GM19023 (cell line): ENCODE measurements at regions not wholly inside any gene's neighbourhood (a gene's known extent, or its start where the extent isn't known, plus 50 kb on each side); places are given as distances from the start of the nearest gene placed in this dataset.
"Not testable (repeated sequence)": the region's sequence is repeated elsewhere in the genome, so short reads cannot be mapped to it uniquely, and the experiment has no call there.

ENCODE experiments used
- ATAC-seq: cut with Tn5 transposase; IDR thresholded peaks from one replicate; pipeline ENCODE4 v1.9.1; 2021; ENCODE audit warnings: mild to moderate bottlenecking, moderate library complexity; ENCODE audit not compliant: unreplicated experiment

DNA sequence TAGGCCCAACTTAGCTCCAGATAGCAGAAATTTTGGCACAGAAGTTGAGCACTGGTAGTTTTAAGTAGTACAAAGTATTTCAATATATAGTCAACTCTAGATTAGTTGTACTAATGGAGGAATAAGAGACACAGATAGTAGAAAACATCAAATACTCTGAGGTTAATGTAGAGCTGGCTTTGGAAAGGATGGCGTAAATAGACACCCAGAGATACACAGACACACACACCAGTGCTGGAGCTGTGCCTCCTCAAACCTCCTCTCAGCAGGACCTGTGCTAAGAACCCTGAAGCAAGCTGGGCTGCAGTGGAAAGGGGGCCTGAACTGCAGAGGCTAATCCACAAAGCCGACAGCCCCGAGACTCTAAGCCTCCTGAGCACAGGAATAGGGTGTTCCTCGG is 67.0 kb upstream of the EDEM3 start:
- ATAC-seq: no peak

DNA sequence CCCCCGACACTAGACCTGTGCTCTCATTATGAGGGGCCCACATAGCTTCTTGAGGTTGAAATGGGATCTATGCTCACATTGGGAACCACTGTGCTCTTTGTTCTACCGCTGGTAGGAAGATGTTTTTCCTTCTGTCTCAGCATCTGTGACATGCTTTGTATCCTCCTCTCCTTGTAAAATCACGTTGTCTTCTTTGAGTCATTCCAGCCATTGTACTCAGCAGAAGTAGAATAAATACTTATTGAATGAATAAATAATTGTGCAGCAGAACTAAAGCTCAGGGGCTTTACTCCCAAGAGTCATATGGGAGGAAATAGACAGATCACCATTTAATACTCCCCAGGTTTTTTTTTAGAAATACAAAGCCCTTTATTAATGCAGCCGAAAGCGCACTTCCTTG is 66.3 kb upstream of the EDEM3 start:
- ATAC-seq: no peak

DNA sequence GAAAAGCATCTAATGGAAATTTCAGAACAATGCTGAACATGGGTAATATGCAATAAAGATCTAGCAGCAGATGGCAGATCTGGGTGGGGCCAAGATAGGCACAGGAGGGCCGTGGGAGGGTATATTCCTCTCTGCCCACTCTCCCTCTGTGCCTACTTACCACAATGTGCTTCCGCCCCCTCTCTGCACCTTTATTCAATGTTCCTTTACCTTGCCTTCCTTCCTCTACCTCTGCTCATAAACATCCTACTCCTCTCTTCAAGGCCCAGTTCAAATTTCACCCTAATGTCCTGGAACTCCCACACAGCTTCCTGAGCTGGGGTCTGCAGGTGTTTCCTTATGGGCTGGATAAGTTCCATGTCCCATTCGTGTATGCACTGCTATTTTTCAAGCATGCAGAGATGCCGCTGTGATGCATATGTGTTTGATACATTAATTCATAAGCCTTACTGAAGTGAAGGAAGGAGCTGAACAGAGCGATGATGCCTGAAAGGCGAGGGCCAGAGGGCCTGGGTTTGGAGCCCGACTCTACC is 65.6 kb upstream of the EDEM3 start:
- no peak for ATAC-seq

DNA sequence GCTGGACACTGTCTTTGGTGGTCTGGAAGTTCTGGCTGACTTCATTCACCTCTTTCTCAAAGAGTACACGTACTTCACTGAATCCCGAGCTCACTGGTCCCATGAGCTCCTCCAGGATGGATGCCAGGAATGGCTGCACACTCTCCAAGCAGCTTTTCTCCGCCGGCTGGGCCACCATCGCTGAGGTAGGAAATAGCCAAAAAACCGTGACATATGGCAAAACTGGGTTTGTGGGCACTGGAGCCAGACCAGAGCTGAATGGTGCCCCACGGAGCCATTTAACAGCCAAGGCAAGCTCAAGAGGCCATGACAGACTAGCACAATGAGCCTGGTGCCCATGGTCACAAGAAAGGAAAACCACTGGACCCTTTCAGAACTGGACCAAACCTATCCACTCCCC is 64.0 kb upstream of the EDEM3 start:
- ATAC-seq: no peak

DNA sequence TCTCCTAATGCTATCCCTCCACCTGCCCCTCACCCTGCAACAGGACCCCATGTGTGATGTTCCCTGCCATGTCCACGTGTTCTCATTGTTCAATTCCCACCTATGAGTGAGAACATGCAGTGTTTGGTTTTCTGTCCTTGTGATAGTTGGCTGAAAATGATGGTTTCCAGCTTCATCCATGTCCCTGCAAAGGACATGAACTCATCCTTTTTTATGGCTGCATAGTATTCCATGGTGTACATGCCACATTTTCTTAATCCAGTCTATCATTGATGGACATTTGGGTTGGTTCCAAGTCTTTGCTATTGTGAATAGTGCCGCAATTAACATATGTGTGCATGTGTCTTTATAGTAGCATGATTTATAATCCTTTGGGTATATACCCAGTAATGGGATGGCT is 62.3 kb upstream of the EDEM3 start:
- not testable (repeated sequence) for ATAC-seq

DNA sequence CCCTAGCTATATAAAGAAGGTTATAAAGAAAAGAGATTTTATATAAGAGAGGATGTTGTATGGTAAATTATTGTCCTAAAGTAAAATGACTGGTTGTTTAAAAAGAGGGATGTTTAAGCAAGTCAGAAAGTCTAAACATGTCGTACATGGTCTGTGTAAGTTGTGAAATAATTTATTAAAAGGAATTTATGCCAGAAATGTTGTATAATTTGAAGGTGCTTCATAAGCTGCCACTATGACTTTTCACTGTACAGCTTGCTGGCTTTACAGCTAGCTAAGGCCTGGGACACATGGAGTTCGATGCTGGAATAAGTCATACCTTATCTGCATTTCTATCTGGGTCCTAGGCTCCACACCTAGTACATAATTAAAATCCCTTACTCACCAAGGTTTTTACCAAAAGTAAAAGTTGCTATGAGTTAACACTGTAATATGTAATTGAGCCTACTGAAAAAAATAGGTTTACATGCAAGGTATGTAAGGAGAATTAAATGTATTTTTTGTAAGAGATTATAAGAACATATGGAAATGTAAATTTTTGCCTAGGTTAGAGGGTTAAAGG is 59.0 kb upstream of the EDEM3 start:
- ATAC-seq: no peak

DNA sequence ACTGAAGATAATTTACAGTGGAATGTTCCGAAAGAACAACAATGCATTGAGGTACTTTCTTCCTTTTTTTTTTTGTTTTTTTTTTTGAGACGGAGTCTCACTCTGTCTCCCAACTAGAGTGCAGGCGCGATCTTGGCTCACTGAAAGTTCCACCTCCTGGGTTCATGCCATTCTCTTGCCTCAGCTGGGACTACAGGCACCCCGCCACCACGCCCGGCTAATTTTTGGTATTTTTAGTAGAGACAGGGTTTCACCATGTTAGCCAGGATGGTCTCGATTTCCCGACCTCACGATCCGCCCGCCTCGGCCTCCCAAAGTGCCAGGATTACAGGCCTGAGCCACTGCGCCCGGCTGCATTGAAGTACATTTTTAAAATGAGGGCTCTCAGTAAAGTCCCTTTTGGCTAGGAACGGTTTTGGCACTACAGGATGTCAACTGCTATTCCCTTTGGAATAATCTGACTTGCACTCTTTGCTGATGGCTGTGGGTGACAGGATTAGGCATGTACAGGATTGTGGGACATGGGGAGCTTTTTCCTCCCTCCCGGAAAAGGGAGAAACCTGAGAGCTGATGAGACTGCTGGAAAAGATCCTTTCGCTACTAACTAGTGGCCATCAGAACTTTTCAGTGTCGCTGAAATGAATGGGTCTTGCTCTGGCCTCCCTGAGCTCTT is 56.9 kb upstream of the EDEM3 start:
- ATAC-seq: no peak

DNA sequence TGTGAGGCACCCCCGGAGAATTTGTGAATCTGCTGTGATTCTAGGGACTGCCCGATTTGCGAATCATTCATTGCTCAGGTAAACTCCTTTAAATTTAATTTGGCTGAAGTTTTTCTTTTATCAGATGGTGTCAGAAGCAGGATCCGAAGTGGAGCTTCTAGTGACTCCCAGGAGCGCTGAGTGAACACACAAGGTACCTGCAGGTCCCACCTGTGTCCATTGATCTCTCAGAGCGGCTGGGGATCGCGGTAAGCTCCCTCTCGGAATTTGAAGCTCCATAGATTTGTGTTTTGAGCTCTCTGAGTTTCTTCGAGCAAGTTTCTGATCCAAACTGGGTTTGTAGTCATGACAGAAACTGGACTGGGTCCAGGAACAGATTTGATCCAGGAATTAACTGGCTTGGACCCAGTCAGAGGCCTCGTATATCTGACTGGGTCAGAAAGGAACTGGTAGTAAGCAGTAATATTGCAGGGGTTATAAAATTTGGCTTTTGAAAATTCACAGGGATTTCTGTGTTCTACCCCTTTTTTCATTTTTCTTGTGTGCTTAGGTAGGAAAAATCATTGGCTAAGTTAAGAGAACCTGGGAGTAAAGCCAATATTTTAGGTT is 56.2 kb upstream of the EDEM3 start:
- no peak for ATAC-seq

DNA sequence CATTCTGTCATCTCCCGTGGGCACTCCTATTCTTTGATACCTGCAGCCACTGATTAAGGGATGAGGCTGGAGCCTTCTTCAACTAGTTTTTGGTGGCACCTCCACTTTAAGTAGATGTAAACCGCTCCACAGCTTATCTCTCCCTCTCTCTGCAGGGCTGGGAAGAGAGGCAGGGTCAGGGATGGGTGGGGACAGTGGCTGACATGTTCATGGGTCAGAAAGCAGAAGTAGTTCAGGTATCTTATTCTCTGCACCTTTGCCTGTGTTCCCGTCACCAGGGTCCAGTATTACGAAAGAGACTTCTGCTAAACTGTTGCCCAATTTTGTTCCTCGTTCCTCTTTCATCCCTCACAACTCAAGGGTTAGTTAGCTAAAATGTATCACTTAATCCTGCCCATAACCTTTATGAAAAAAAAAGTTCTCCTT is 51.7 kb upstream of the EDEM3 start:
- ATAC-seq: no peak

DNA sequence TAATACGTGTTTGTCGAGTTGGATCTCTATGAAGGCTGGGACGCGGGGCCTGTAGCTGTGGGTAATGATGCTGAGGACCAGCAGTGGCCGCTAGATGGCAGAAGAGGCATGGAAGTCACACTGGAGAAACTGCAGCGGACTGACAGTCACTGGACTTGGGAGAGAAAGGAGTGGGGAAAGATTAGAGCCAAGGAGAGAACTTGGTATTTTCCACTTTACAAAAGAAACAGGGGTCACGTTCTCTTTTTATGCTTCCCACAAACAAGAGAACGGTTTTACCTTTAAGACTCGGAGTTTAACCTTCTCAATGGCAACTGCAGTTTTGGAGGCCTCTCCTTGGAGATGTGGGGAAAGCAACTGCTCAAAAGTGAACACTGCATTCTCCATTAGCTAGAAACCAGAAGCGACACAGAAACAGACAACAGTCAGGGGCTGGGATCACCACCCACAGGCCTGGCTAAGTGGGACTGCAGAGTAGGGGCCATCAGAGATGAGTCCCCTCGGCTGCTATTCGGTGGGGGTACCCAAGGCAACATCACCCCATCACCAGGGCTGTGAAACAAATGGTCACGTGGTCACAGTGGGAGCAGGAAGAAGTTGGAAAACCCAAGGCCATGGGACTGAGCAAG is 51.1 kb upstream of the EDEM3 start:
- peak; percentile 94 for ATAC-seq
